AG08395 (cell line): ENCODE measurements at regions not wholly inside any gene's neighbourhood (a gene's known extent, or its start where the extent isn't known, plus 50 kb on each side); places are given as distances from the start of the nearest gene placed in this dataset.

Experiments used
- DNase-seq: peaks from one replicate; pipeline ENCODE4 v3.0.0; 2012; ENCODE audit warnings: mixed read lengths, low spot score

DNA sequence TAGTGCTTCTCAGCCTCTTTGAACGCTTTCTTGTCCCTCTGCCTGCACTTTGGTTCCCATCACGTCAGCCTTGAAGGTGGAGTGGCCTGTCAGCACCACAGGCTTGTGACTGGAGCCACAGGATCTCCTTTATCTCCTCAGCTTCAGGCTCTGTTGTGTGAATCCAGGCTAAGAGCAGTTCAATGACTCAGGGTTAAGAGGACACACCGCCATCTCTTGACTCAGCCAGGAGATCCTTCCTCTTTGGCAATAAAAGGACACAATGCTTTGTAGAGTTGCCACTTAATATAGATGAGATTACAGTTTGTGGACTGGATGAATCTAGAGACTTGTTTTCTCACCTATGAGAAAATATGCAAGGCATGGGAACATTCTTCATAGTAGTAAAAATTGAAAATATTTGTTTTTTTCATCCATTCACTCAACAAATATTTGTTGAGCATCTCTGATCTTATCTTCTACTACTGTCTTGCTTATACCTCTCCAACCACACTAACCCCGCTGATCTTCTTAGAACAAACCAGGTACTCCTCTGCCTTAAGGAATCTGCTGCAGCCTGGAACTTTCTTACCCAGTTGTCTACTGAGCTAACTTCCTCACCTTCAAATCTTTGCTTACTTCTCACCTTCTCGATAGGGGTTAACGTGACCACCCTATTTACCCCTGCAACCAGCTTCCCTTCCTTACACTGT lies 62.3 kb downstream of the UCHL1 start:
- no peak for DNase-seq

DNA sequence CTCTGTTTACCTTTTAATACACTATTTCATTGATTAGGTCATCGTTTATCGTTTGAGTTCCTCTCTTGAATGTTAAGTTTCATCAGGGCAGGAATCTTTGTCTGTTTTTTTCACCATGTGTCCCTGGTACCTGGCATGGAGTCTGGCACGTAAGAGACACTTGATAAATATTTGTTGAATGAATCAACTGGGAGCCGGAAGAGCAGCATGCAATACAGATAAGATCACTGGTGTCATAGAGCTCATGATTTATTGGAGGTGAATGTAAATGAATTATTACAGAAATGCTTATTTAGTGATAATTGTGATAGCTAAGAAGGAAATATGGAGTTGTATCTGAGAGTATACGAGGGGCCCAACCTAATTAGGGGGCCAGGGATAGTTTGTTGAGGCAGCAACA lies 62.8 kb downstream of the UCHL1 start:
- no peak for DNase-seq

DNA sequence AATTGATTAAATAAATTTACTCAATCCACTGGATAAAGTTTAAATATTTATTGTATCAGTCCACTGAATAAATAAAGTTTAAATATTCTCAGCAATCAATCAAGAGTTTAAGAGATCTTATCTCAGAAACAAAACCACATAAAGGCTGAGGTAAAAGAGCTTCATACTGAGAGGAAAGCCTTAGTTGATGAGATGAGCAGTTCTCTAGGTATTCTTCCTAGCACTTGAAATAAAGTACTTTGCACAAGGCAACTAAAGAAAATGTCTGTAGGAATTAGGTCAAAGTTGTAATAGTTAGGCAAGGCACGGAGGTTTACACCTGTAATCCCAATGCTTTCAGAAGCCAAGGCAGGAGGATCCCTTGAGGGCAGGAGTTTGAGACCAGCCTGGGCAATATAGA lies 63.5 kb downstream of the UCHL1 start:
- no peak for DNase-seq

DNA sequence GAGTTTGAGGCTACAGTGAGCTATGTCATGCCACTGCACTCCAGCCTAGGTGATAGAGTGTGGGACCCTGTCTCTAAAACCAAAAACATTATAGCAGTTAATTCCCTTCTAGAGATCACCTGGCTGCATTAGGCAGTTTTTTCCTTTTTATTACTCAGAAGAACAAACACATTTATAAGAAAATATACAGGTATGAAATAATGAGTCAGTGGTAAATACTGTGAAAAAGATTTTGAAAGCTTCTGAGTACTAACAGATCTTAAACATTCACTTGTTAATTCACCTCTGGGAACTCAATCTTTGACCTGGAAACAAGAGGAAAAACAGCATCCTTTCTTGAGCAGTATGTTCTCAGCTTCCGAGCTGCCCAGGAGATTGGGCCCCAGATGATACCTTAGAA lies 64.1 kb downstream of the UCHL1 start:
- DNase-seq = no peak

DNA sequence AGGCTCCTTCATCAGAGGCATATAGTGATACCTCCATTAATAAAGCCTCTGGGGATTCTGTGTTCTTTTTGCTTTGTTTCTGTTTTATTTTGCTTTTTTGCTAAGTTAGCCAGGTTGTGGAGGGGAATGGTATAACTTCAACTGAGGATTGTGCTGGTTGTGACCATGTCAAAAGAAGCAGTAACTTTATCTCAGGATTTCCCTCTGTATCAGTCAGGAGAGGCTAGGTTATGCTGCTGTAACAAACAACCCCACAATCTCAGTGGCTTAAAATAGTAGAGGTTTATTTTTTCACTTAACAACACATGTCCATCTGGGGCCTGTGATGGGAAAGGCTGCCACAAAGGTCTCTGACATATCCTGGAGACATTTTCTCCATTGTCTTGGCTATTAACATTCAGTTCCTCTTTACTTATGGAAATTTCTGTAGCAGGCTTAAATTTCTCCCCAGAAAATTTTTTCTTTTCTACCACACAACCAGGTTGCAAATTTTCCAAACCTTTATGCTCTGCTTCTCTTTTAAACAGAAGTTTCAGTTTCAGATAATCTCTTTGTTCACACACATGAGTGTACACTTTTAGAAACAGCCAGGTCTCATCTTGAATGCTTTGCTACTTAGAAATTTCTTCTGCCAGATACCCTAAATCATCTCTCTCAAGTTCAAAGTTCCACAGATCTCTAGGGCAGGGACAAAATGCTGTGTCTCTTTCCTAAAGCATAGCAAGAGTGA lies 64.7 kb downstream of the UCHL1 start:
- DNase-seq = no peak

DNA sequence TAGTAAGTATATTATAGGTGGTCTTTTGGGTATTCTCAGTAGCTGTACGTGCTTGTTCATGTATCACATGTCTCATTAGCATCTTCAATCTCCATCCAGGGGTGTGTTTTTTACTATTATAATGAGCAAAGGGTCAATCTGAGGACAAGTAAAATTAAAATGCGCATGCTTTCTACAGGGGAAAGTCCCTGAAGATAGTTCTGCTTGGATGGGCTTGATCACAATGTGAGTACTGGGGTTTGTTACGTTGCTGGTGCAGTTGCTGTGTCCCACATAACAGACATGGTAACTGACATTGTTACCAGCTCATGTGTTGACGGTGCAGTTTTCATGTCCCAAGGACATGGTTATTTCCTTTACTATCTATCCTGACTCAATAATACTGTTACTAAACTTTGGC lies 65.9 kb downstream of the UCHL1 start:
- DNase-seq = no peak

DNA sequence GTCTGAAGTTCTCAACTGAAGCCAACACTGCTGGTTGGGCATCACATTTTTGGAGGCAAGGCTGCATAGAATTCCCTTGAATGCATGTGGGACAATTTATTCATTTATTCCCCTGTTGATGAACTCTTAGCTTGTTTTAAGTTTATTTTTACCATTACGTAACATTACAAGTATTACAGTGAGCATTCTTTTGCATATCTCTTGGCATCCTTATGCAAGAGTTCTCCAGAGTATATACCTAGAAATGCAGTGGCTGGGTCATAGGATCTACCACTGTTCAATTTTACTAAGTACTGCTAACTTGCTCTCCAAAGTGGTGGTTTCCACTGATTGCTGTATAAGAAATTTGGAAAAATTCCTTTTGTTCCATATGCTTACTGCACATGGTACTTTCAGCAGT lies 66.5 kb downstream of the UCHL1 start:
- DNase-seq = no peak

DNA sequence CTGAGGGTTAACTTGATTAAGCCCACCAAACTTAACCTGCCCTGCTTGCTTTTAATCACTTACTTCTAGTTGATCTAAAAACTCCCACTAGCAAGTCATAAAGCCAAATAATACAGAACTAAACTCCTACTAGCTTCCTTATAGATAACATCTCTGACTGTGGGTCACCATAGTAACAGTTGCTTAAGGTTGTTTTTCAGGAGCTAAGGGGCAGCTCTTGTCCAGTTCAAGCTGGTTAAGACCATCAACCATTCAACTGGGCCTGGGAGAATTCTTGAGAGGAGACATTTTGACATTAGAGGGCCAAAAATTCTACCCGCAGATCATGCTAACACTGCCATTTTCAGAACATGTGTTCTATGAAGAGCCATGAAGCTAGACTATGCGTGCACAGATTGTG lies 67.0 kb downstream of the UCHL1 start:
- no peak for DNase-seq

DNA sequence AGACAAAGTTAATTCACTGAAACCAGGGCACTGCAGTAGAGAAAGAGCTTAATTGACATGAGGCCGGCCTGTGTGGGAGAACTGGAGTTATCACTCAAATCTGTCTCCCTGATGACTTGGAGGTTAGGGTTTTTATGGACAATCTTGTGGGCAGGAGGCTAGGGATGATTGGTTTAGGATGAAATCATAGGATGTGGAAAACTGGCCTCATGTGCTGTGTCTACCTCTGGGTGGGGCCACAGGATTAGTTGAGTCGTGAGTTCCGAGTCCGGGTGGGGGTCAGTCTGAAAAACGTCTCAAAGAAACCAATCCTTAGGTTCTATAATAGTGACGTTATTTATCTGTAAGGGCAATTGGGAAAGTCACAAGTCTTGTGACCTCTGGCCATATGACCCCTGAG lies 68.1 kb downstream of the UCHL1 start:
- DNase-seq = no peak

DNA sequence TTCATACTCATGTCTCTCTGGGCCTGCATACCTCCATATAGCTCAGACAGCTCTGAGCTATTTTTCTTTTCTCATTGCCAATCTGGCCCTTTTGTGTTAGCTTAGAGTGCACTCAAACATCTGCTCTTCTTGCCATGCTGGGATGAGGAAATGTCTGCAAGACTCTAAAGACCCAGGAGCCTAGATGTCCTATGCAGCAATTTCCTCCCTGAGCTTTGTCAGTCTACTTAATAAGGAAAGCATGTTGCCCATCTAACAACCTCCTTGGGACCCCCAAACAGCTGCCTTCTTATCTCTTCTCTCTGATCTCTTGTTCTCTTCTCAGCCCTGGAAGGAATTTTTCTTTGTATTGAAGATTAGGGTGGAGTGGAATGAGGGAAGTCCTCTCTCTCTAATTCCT lies 69.2 kb downstream of the UCHL1 start:
- DNase-seq = no peak

DNA sequence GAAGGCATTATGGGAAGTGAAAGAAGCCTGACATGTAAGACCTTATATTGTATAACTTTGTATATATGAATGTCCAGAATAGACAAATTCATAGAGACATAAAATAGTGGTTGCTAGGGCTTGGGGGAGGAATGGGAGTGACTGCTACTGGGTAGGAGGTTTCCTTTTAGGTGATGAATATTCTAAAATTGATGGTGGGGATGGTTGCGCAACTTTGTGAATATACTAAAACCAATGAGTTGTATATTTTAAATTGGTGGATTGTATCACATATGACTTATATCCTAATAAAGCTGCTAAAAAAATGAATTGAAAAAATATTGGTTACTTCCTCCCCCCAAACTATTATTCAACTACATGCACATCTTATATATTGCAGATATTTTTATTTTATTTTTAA lies 70.0 kb downstream of the UCHL1 start:
- no peak for DNase-seq

DNA sequence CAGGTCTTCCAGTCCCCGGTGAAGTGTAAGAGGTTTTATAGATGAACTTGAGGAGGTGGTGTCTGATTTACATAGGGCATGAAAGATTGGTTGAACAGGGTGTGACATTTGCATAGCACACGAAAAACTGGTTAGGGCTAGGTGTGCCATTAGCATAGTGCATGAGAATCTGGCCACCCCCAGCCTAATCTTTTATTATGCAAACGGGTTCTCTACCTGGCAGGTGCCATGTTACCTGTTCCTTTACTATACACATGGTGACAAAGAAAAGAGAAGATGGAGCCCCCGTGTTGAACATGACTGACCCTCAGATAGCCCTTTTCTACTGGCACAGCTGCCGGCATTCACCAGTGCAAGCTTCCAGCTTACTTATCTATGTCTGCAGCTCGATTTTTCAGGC lies 71.0 kb downstream of the UCHL1 start:
- DNase-seq = no peak

DNA sequence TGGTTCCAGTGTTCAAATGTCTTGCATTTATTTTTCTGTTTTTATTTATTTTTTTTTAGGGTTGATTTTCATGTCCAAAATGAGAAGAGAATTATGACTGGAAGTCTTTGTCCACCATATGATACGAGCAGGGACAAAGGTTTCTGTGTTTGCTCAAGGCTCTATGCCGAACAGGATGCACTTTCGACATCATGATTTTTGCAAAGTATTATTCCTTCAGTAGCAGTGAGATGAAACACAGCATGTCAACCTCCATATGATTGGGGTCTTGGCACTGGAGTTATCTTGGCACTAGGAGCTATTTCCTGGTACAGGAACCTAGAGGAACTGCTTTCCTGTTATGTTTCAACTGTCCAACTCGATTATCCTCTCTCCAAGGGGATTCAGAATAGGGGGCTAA lies 72.6 kb downstream of the UCHL1 start:
- no peak for DNase-seq

DNA sequence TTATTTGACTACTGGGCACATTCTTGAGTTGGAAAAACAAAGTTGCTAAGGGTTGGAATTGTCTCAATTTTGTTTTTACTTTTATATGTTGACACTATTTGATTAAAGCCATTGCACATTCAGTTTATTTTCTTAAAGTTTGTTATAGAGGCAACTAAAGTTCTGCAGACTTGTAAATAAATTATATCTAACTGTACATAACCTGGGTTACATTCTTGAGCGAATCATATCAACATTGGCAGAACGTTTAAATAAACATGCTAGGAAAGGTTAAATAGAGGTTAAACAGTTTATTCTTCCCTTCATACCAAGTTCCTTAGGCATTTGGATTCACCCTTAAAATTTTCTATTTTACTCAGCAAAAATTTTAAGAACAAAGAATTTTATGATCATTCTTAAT lies 74.5 kb downstream of the UCHL1 start:
- DNase-seq = no peak

DNA sequence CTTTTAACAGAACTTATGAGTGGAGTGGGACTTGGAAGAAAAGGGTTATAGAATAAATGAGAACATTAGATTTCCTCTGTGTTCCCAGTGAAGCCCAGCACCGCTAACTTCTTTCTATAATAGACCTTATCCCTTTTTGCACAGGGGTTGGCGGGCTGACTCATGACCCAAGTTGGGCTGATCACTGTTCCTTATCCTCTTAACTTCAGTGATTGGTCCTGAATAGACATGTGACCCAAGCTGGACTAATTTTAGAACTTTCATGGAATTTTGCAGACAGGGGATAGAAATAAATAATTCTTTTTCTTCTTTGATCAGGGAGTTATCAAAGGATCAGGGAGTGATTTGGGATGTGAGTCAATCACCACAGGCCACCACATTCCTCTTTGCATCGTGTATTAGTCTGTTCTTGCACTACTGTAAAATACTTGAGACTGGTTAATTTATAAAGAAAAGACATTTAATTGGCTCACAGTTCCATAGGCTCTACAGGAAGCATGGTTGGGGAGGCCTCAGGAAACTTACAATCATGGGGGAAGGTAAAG lies 75.9 kb downstream of the UCHL1 start:
- DNase-seq = no peak

DNA sequence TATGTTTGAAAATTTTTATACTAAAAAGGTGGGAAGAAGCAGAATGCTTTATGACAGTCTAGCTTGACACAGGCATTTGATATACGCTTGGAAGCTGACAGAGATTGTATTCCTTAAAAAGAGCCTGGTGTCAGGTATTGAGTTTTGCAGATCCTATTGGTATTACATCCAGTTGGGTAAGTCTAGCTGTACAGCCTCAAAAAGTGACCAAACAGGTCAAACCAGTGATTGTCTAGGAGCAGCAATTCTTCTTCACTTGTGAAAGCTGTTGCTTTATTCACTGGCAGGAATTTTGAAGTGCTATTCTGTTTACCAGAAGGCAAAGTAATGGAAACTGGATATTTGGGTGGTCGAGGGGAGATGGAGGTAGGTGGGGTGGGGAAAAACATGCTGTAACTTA lies 77.5 kb downstream of the UCHL1 start:
- no peak for DNase-seq

DNA sequence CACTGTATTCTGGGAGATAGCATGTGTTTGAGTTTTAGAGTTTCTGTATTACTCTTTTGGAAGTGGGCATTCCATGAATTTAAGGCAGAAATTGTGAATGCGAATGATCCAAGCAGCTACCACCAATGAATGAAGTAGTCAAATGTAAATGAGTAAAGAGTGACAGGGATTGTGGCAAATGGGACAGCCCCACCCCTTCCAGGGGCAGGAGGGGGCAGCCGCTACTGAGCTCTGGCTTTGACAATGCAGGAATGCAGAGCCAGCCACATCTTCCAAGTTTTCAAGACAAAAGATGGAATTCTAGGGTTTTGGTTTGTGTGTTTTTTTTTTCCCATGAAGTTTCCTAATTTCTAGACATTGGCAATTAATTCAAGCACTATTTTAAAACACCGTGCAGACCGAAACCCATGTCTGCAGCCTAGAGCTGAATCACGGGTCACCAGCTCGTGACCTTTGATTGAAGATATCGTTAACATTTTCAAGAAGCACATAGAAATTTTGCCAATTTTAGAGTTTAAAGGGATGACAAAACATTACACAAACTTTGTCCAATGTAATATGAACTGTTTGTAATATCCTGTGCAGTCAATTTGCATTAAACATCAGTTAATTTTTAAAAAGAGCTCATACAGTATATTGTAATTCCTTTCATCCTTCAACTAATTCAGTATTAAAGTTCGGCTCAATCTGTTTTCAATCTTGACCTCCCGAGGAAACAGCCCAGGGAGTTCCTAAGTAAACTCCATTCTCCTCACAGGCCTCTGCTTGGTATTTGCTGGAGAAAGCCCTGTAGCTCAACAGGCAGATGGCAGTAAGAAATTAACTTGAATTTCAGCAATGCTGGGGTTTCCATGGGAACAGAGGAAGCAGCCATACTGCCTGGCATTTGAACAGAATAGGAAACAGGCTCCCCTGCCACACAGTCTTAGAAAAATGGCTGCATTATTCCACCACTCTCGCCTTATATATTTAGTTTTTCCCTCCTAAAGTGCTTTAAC lies 83.4 kb downstream of the UCHL1 start:
- peak; percentile 64 for DNase-seq

DNA sequence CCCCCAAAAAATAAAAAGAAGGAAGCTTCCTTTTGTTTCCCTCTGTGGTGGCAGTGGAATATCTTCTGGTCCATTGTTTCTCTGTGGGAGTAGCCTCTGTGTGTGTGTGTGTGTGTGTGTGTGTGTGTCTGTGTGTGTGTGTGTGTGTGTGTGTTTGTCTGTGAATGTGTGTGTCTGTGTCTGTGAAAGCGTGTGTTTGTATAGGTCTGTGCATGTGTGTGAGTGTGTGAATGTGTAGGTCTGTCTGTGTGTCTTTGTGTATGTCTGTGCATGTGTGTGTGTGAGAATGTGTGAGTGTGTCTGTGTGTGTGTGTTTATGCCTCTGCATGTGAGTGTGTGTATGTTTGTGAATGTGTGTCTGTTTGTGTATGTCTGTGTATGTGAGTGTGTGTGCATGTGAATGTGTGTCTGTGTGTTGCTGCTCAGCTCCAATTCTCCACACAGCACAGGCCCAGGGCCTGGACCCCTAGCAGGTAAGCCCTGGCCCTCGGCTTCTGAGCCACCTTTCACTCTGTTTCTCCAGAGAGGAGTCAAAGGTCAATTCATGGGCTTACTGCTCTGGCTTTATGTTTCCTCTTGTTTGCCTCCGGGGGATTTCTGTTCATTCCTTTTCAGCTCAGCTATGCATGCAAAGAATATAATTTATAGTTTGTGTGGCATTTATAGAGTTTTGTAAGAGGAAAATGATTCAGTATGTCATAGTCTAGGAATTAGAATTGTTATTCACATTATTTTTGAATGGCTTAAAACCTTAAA lies 89.8 kb downstream of the UCHL1 start:
- peak; percentile 32 for DNase-seq

DNA sequence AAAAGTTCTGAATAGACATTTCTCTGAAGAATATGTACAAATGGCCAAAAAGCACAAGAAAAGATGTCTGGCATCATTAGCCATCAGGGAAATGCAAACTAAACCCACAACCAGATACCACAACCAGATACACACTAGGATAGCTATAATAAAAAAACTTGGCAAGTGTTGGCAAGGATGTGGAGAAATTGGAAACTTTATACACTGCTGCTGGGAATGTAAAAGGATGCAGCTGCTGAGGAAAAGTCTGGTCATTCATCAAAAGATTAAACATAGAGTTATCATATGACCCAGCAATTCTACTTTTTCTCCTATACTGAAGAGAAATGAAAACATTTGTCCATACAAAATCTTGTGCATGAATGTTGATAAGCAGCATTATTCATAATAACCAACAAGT lies 92.3 kb downstream of the UCHL1 start:
- no peak for DNase-seq

DNA sequence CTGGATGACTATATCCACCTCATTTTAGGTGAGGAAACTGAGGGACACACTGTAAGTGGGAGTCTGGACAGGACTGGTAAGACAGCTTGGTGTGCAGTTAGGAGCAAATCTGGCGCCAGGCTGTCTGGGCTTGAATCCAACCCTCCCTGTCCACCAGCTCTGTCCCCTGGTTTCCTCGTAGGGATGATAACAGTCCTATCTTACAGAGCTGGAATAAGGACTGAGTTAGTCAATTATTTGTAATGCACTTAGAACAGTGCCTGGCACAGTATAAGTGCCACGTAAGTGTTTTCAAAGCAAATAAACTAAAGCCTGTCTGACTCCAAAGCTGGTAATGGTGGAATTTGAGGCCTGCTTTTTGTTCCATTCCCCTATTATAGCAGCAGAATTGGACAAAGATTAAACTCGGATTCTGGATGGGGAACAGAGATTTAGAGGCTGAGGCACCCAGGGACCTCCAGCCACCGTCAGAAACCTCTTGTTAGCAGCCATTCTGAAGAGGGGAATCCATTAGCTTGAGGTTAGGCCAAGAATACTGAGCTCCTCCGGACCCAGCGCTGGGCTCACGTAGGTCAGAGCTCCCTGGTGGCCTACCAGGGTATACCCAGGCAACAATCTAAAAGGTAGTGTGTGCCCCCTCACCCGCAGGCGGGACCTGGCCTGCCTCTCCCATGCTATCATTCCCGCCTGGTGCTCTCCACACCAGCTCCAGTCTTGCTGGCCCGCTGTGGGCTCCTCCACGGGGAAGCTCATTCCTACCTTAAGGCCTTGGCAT lies 102.1 kb downstream of the UCHL1 start:
- DNase-seq = no peak

DNA sequence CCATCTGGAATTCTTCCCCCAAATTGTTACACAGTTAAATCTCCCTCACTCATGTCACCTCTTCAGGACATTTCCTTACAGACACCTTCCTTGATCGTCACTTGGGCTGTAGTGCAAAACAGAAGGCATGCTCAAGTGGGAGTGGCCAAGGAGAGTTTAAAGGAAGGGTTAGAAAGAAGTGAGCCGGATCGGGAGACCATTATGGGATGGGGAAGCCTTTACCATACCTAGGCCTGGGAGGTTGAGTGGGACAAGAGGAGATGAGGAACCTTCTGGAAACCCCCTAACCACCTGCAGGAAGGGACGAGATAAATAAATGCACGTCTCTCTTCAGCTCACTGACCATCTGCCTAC lies 102.7 kb downstream of the UCHL1 start:
- no peak for DNase-seq
